GM21526 (cell line): ENCODE measurements at regions not wholly inside any gene's neighbourhood (a gene's known extent, or its start where the extent isn't known, plus 50 kb on each side); places are given as distances from the start of the nearest gene placed in this dataset.
A peak's percentile ranks its signal among the peaks of the same experiment; 100 is the strongest.
"Not testable (repeated sequence)": the region's sequence is repeated elsewhere in the genome, so short reads cannot be mapped to it uniquely, and the experiment has no call there.

Experiments used
- ATAC-seq: cut with Tn5 transposase; IDR thresholded peaks from one replicate; pipeline ENCODE4 v1.9.1; 2021; ENCODE audit warnings: moderate library complexity; ENCODE audit not compliant: unreplicated experiment, low FRiP score

GRCh38 chr7:91557789-91558404 is 293.7 kb downstream of the FZD1 start:
- peak; percentile 83 for ATAC-seq

- no peak for ATAC-seq
These were observed 295.7 kb downstream of the FZD1 start for GRCh38 chr7:91559947-91560346.

- ATAC-seq: no peak
These were observed 299.9 kb downstream of the FZD1 start for GRCh38 chr7:91564101-91564500.

GRCh38 chr7:91564541-91564940 is 300.3 kb downstream of the FZD1 start:
- ATAC-seq: no peak

GRCh38 chr7:91565499-91566401 is 301.5 kb downstream of the FZD1 start:
- ATAC-seq: no peak

- ATAC-seq: no peak
These were observed 302.1 kb downstream of the FZD1 start for GRCh38 chr7:91566402-91566732.

DNA sequence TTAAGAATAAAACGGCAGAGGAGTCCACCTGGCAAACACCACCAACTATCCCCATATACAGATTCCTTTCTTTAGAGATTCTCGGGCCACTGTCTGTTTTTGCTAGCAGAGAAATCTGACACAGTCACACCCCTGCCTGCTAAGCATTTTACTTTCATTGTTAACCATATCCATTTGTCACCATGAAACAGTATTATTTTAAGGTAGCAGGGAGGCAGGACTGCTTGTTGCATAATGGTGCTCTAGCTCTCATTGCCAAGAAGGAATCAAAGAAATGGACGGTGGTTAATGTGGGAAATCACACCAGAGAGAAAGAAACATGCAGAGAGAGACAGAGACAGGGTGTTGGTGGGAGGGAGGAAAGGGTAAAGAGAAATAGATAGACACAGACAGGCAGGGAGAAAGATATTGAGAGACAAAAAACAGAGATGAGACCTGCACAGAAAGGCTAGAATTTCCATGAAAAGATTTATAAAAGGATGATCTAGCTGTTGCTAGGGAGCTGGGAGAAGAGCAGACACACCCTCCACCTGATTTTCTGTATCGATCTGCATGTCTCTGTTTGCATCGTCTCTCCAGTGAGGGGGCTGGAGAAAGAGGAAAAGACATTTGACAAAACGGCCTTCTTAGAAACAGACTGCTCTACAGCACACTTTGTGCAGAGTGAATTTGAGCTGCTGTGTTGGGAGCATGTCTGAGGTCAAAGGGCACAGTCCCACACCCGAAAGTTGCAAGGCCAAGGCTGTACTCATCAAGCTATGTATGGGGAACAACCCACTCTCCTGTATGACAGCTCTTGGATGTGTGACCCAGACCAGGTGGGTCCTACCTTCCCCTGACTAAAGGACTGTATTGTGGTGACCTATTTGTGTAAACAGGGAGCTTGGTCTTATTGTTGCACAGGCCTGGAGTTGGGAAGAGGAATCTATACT is 303.1 kb downstream of the FZD1 start:
- ATAC-seq: no peak

DNA sequence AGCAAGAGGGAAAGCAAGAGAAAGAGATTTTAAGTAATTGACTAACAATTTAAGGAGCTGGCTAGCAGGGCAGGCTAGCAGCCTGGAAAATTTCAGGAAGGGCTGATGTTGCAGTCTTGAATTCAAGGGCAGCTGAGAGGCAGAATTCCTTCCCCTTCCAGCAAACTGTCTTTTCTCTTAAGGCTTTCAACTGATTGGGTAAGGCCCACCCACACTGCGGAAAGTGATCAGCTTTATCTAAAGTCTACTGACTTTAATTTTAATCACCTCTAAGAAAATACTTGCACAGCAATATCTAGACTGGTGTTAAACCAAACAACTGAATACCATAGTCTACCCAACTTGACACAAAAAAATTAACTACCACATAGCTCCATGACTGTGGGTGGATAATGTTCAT is 303.9 kb downstream of the FZD1 start:
- ATAC-seq: no peak

DNA sequence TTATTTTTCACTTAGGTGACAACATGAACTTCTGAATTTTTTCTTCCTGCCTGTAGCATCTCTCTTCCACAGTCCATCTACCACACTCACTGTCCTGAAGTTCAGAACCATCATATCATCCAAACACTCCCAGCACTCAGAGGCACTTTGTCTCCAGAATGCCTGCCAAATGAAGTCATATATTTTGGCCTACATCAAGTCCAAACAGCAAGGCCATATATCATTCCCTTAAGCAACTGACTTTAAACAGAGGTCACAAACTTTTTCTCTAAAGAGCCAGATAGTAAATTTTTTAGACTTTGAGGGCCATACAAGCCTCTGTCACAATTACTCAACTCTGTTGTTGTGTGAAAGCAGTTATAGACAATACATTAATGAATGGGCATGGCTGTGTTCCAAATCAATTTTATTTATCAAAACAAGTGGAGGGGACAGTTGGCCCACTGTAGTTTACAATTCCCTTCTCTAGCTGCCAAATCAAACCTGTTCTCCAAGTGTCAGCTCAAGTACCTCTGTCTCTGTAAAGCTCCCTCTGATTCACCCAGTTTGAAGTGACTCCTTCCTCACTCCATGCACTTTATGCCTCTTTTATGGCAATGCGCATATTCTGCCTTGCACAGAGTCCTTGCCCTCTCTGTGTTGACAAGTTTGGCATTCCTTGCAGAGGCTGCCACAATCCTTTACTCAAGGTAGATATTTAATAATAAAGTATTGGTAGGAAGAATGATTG is 305.7 kb downstream of the FZD1 start:
- no peak for ATAC-seq

GRCh38 chr7:91570560-91570959 is 306.3 kb downstream of the FZD1 start:
- ATAC-seq: no peak

GRCh38 chr7:91571601-91572000 is 307.4 kb downstream of the FZD1 start:
- ATAC-seq: no peak

- no peak for ATAC-seq
These were observed 307.1 kb downstream of the MTERF1 start for GRCh38 chr7:91573405-91573804.

DNA sequence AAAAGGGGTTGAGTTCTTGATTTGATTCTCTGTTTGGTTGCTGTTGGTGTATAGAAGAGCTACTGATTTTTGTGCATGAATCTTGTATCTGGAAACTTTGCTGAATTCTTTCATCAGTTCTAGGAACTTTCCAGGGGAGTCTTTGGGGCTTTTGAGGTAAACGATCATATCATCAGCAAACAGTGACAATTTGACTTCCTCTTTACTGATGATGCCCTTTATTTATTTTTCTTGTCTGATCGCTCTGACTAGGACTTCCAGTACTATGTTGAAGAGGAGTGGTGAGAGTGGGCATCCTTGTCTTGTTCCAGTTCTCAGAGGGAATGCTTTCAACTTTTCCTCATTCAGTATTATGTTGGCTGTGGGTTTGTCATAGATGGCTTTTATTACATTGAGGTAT is 304.0 kb downstream of the MTERF1 start:
- not testable (repeated sequence) for ATAC-seq

GRCh38 chr7:91579837-91580236 is 300.7 kb downstream of the MTERF1 start:
- no peak for ATAC-seq

DNA sequence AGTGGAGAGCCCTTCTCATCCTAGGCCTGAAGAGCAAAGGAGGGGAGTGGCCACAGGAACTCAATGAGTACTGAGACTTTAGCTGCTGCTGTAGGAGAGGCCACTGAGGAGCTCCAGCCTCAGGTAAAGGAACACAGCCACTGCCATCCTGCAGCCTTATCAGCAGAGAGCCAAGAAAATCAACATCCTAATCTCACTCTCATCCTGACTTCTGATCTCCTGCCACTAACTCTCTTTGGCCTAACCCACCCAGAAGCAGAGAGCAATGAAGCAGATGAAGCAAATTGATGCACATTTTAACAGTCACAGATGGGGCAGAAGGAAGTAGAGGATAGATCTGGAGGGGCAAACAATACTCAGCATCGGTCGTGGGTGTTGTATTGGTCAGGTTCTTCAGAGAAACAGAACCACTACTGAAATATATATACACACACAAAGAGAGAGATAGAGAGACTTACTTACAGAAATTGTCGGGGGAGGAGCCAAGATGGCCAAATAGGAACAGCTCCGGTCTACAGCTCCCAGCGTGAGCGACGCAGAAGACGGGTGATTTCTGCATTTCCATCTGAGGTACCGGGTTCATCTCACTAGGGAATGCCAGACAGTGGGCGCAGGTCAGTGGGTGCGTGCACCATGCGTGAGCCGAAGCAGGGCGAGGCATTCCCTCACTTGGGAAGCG is 297.6 kb downstream of the MTERF1 start:
- ATAC-seq: no peak

DNA sequence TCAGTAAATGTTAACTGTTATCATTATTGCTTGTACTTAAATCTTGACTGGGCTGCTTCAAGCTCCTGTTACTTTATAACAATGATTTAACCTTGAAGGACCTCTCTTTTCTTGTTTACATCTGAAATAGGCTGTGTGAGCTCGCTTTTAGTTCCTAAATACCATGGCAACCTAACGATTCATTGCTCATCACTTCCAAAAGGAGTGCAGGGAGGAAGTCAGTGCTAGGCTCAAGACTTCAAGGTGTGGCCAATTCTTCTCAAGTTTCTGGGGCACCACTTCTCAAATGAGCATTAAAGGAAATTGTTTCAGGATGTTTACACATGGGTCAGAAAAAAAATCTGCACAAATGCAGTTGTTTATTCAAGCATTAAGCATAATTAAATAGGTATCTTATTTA is 284.2 kb downstream of the MTERF1 start:
- ATAC-seq: no peak

DNA sequence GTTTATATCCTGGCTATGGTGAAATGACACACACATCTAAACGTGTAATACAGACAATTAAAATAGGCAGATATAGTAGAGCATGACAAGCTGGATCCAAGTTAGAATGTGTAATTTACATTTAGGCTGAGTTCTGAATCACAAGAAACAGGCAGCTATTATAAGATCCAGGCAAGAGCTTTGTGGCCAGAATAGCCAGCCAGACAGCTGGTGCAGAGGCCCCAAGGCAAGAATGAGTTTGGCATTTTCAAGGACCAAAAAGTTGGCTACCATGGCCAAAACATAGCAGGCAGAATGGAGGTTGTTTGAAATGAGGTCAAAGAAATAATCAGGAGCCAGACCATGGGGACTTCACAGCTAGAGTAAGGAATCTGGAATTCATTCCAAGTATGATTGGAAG is 281.7 kb downstream of the MTERF1 start:
- ATAC-seq: no peak

GRCh38 chr7:91600112-91600511 is 280.4 kb downstream of the MTERF1 start:
- no peak for ATAC-seq

DNA sequence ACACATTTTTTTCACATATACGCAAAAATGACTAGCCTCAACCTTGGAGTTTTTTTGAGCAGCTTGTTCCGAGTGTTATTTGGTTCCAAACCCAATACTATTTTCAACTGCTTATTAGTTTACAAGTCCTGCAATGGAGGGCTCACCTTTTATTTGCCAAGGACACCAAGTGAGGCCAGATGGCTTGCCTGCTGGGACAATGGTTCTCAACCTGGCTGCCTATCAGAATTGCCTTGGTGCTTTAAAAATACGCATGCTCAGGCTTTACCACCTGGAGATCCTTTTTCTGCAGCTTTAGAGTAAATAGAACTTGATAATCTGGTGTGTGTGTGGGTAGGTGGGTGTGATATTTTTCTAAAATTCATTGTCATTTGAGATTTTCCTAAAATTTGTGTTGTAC is 276.8 kb downstream of the MTERF1 start:
- ATAC-seq: no peak

- ATAC-seq: no peak
These were observed 271.9 kb downstream of the MTERF1 start for GRCh38 chr7:91608606-91609005.
